ENCODE measurements at regions not wholly inside any gene's neighbourhood (a gene's known extent, or its start where the extent isn't known, plus 50 kb on each side); places are given as distances from the start of the nearest gene placed in this dataset.

DNA sequence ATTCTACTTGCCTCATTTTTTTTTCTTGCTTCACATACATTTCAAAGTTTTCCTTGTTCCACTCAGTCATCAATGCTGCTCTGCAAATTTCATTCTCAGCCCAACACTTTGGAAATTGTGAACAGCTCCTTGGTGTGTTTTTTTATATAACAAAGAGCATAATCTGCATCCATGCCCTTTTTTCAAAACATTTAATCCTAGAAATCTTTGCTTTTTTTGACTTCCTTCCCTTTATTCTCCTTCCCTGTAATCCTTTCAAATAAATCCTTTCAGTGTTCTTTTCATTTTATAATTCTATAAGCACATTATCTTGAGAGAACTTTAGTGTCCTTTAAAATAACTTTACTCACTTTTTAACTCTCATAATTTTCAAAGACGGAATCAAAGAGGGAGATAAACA, 1150.8 kb downstream of the SI start:
- DNase-seq, result no peak

DNA sequence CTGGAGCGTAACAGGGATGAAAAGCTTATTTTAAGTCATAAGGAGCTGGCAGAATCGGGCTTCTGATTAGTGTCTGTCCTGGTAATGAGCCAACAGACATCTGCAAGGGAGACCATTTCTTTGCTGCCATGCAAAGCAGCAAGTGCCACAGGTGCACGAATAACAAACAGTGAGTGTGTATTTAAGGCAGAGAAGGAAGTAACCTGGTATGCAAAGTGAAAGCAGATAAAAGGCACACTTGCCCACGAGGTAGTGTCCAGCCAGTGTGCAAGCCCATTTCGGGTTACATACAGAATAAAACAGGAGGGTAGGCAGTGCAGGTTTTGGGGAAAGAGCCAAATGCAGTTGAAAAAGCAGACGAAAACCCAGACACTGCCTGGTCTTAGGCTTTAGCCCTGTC, 1153.7 kb downstream of the SI start:
- DNase-seq, result no peak

DNA sequence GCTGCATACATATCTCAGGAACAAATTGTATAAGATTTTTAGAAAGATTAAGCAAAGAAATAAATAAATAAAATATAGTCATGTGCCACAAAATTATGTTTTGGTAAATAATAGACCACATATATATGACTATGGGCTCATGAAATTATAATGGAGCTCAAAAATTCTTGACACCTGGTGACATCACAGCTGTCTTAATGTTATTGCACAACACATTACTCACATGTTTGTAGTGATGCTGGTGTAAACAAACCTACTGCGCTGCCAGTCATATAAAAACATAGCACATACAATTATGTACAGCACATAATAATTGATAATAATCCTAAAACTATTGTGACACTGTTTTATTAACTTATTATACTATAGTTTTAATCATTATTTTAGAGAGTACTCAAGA, 1159.1 kb downstream of the SI start:
- DNase-seq, result no peak

DNA sequence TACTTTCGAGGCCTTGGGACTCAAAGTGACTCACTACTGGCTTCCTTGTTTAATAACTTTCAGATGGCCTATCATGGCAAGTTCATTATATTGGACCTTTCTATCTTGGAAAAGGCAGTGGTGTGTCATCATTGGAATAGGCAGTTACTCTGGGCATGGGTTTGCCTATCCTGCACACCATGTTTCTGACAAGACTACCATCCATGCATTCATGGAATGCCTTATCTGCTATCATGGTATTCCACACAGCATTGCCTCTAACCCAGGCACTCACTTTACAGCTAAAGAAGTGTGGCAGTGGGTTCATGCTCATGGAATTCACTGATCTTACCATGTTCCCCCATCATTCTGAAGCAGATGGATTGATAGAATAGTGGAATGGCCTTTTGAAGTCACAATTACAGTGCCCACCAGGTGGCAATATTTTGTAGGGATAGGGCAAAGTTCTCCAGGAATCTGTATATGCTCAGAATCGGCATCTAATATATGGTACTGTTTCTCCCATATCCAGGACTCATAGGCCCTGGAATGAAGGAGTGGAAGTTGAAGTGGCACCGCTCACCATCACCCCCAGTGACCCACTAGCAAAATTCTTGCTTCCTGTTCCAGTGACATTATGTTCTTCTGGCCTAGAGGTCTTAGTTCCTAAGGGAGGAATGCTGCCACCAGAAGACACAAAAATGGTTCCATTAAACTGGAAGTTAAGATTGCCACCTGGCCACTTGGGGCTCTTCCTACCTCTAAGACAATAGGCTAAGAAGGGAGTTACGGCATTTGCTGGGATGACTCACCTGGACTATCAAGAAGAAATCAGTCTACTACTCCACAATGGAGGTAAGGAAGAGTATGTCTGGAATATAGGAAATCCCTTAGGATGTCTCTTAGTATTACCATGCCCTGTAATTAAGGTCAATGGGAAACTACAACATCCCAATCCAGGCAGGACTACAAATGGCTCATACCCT, 1161.4 kb downstream of the SI start:
- DNase-seq, result no peak

DNA sequence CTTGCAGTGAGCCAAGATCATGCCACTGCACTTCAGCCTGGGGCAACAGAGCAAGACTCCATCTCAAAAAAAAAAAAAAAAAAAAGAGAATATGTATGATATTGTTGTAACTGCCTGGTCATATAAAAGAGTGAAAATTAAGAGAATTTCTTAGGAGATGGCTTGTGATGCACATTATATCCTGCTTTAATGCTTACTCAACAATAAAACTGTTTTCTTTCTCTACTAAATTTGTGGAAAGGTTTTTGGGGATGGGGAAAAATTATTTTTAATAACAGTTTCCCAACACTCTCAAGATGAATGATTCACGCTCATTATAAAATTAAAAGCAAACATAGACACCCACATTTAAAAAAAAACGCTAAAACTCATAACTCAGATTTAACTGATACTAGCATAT, 1163.0 kb downstream of the SI start:
- no peak for DNase-seq

DNA sequence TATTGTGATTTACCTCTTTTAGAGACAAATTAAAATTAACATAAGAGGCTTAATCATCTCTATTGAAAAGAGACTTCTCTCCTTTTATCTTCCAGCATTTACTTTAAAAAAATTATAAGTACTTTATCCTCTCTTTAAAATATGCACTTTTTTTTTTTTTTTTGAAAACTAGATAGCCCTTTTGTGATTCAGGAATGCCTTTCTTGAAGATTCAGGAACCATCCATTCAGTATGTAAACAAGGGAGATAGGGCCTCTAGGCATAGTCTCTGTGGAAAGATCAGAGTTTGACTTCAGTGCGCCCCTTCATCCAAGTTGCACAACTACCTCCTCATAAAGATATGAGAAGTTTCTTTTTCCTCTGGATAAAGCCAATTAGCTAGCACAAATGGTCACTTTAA, 1163.7 kb downstream of the SI start:
- DNase-seq, result no peak

DNA sequence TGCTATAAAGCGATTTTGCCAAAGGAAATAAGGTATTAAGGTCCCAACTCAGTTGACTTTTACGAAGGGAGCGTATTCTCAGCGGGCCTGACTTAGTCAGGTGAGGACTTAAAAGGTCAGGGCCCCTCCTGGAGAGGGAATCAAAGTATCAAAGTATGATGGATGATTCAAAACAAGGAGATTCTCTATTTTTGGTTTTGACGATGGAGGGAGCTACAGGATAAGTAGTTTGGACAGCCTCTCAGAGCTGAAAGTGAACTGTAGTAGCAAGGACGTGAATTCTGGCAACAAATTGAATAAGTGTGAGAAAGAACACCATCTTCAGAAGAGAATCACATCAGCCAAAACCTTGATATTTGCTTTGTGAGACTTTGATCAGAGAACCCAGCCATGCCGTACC, 1186.5 kb downstream of the SI start:
- no peak for DNase-seq

DNA sequence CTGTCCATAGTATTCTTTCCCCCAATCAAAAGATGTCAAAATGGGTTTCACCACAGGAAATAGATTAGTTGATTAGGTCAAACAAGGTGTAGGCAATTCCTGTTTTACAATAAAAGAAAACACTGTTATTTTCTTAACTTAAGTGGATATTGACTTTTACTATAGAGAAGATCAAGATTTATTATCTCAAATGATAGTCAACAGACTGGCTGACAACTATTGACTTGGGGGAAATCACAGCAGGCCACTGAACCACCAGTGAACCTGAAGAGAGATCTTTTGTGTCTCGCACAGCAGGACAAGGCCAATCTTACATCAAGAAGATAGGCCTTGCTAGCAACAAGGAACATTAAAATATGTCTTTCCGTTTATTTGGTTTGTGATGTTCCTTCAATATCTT, 1187.6 kb downstream of the SI start:
- no peak for DNase-seq

DNA sequence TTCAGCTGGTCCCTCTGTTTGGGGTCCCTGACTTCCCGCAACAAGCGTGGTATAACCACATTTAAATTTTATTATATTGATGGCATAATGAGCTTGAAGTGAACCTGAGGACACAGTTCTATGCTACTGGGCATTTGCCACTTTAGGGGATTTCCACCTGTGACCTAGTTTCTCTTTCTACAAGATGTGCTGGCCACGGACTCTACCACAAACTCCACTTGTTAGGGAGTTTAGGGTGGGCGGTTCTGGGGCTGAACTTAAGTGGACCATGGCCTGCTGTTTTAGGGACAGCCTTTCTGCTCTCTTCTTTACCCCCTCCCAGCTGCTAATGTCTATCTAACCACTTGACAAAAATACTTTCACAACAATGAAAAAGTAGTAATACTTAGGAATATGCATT, 1199.1 kb downstream of the SI start:
- no peak for DNase-seq

DNA sequence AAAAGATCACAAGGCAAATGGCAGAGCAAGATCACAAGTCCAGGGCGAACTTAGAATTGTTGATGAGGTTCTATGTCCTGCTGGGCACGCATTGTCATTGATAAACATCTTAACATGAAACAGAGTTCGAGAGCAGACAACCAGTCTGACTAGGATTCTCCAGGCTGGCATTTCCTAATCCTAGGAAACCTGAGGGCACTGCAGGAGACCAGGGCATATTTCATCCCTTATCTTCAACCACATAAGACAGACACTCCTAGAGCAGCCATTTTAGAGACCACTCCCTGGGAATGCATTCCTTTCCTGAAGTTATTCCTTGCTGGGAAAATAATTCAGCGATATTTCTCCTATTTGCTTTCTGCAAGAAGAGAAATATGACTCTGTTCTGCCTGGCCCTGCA, 1199.9 kb downstream of the SI start:
- no peak for DNase-seq

DNA sequence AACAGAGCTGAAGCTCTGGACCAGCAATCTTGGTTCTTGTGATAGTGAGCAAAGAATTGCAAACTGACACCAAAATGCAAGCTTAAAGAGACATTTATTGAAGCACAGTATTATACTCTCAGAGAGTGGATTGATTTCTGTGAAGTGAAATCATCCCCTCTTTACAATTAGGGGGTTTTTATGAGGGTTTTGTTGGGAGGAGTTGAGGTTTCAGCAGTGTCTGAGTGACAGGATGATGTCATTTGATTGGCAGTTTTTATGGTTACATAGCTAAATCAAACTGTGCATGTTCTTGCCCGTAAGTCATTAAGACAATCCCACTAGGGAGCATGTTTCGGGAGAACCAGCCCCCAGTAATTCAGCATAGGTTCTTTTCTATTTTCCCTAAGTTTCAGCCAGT, 1200.5 kb downstream of the SI start:
- no peak for DNase-seq

DNA sequence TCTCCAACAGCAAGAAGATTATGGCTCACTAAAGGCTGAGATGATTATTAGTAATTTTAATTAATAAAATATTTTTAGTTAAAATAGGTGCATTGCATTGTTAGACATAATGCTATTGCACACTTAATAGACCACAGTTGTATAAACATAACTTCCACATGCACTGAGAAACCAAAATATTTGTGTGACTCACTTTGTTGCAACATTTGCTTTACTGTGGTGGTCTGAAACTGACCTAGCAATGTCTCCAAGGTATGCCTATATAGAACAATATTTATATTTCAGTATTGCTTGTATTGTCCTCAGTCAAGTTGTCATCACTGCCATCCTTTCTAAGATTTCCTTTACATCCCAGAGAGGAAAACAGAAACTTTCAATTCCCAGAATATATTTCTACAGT, 1215.2 kb downstream of the SI start:
- no peak for DNase-seq

DNA sequence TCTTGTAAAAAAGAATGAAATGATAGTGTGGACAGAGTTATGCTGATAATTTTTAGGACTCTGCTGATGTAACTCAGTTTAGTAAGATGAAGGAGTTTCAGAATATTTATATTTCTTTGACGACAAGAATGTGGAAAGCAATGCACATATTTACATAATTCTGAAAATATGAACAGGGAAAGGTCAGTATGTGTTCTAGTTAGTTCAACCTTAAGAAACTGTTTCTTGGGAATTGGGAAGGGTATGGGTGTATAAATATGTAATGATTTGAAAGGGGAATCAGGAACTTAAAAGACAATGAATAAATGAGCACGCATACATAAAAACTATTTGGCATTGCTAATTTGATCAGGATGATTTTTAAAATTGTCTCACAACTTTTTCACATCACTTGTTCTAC, 1226.1 kb downstream of the SI start:
- DNase-seq, result no peak

DNA sequence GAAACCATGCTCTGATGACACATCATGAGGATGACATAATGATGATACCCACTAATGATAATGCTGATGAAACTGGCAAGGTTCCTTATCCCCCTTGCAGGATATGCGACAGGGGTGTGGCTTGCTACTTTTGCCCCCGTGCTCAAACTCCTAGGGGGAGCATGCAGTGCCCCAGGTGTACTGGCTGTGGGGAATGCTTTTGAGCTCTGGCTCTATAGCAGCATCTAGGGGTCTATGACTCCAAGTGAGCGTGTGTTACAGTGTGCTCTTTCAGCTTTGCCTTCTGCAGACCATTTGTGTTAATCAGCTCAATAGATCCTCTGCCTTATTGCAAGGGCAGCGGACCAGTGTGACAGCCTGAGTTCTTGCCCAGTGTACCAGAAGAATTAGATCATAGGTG, 1239.5 kb downstream of the SI start:
- no peak for DNase-seq

DNA sequence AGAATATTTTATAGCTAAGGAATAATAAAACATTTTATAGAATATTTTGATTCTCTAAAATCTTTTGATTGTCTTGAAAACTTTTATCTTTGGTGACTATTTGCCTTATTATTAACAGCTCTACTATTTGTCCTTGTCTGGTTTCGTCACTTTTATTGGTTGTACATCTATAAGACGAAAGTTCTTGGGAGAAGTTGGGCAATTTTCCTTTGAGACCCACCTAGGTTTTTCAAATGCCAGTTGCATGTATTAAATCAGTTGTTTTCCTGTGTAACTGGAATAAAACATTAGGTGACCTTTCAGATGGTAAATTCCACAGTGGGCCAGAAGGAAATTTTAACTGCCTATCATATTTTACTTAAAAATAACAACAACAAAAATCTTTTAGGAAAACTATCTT, 1245.7 kb downstream of the SI start:
- DNase-seq, result no peak

DNA sequence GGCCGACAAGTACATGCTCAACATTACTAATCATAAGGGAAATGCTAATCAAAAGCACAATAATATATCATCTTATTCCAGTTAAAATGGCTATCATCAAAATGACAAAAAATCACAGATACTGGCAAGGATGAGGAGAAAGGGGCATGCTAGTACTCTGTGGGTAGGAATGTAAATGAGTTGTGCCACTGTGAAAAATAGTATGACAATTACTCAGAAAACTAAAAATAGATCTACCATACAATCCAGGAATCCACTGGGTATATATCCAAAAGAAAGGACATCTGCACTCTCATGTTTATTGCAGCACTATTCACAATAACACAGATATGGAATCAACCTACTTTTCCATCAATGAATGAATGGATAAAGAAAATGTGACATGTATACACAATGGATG, 1256.5 kb downstream of the SI start:
- DNase-seq, result no peak

DNA sequence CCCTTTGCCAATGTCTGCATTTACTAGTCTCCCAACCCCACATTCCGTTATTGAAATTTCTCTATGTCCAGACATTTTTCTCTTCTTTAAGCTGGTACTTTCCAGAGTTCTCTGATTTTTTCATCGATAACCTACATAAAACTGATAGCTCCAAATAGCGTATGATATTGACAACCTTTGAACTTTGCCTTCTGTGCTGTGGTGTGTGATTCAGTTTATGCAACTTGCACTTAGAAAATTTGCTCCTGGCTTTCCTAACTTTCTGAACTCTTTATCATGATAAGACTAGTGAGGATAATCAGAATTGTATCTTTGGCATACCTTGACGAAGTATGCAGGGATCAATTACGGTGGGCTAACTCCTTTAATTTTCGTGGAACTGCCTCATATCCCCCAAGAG, 1261.3 kb downstream of the SI start:
- DNase-seq, result no peak

DNA sequence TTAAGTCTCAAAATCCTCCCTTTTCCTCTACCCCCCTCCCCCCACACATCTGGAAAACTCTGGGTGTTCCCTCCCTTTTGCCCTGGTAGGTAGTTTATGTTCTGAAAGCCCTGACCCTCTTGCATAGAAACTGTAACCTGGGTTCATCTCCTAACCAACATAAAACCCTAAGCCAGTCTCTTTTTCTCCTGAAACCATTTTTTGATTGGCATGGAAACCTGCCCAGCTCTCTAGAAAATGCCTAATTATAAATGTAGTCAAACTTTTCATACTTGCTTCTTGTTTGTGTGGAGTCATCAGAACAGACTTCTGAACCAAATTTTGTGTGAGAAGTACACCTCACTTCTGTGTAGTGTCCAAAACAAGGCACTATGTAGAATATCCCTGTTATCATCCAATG, 1264.4 kb downstream of the SI start:
- DNase-seq, result no peak

DNA sequence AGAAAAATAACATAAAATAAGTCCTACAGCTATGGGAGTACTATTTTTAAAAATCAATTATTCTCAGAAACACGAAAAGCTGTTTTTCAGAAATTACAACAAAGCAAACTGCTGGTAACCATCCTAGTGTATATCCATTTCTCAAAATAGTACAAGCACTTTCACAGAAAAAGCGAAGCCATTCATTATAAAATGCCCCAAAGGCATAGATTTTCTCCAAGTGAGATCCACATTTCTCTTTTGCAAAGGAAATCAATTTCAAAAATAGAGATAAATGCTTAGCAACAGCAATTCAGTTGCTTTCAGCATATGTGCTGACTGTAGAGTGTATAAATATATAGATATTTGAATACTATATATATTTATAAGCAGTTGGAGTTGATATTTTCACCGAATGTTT, 1266.3 kb downstream of the SI start:
- no peak for DNase-seq

DNA sequence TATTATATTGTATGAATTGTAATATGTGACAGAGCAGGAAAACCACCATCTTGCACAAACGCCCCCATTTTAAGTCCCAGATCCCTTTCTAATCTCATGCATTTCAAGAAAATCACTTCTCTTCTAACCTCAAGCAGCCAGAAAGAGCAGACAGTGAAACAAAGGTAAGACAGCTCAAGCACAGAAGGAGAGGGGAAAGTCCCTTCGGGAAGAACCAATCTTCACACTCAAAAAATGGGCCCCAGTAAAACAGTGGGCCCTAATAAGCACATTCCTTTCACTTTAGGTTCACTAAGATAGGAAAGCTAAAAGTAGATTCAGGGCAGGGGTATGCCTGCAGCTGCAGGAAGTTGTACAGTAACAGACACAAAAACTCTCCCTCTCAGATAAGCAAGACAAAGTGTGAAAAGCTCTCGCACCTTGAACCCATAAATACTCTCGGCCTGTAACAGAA, 1268.7 kb downstream of the SI start:
- no peak for DNase-seq

DNA sequence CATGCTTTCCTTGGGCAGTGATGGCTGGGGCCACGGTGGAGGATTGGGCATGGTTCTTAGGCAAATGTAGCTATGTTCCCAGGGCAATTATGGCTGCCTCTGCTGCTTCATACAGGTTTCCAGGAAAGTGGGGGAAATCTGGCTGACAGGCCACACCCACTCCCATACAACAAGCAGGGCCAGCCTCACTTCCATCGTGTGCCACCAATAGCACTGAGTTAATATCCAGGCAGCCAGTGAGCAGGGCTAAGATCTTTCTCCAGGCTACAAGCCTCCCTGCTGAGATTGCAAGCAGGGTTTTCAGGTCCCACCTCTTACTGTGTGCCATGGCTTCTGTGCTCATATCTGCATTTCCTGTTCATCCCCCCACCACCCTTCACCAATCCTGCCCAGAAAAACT, 1291.9 kb downstream of the SI start:
- no peak for DNase-seq

DNA sequence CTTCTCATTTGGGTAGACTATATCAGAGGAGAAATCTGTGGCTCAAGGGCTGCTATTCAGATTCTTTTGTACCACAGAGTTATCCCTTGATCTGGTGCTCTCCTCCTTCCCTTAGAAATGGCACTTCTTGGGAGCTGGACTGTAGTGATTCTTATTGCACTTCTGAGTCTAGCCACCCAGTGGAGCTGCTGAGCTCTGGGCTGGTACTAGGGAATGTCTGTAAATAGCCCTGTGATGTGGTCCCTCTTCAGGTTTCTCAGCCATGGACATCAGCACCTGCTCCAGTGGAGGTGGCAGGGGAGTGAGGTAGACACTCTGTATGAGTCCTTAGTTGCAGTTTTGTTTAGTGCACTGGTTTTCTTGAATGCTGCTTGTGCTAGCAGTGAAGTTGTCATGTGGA, 1292.6 kb downstream of the SI start:
- no peak for DNase-seq

DNA sequence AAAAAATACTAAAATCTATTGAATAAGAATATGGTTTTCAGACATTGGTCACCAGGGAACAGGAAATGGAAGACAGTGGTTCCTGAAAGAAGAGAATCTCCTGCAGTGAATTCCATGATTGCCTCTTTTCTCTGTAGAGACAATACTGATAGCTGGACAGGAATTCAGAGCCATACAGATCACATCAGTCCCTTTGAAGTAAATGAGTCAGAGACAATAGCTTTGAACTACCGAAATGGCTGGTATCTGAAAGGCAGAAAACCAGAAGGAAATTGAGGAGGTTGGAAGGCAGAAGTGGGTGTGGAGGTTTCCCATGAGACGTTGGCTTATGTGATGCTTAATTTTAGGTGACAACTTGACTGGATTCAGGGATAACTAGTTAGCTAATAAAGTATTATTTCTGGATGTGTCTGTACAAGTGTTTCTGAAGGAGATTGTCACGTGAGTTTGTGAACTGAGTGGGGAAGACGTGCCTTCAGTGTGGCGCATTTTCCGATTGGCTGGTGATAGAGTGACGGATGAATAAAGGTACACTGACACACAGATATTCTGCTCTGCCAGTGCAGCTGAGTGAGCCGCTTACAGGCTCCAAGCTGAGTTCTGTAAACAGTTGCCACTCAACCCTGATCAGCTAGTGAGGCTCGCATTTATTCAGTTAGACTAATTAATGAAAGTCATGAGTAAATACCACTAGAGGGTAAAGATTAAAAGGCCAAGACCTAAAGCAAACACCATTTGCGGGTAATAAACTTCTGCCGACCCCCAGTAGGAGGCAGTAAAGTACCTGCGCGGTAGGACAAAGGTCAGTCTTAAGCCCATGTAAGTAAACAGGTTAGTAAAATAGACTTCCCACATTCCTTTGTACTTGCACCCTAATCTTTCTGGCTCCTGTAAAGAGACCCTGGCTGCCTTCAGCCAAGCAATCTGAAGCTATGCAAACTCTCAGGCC, 1298.6 kb downstream of the SI start:
- DNase-seq, result no peak

DNA sequence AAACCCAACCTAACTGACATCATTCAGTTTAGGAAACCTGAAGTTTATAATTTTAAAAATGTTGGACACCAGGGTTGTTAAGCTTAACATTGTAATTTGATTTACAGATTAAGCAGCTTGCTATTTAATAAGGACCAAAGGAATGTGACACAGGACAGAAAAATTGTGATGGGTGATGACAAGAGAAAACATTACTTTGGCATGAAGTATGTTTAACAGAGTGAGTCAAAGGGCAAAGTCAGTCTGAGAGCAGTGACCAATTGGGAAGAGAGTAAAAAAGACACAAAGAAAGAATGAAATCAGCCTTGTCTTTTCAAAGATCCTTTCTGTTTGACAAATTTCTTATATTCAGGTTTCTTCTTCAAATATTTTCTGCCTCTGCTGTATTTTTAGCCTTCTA, 1301.6 kb downstream of the SI start:
- DNase-seq, result no peak
